ENCODE measurements at regions not wholly inside any gene's neighbourhood (a gene's known extent, or its start where the extent isn't known, plus 50 kb on each side); places are given as distances from the start of the nearest gene placed in this dataset.

DNA sequence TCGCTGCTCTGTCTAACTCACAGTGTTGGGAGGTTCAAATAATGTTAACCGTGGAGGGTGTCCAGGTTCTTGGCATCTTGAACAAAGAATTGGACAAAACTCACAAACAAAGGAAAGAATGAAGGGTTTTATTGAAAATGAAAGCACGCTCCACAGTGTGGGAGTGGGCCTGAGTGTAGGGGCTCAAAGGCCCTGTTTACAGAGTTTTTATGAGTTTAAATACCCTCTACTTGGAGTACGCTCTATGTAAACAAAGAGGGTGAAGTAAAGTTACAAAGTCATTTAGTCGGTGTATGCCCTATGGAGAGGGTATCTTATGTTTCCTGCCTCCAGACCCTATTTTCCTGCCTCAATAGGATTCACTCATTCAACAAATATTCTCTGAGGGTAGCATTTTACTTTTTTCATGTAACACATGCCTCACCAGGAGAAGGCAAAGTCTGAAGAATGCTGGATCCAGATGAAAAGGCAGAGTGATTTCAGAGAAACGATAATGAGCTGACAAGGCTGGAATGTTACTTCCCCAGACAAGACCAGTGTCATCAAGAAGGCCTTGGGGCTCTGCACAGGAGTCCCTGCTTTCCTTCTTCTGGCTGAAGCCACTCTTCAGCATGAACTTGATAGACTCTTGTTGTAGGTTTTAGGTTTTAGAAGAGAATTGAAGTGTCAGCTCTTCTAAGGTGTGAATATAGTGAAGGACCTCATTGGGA is 163.6 kb downstream of the FAM43A start:
- Mint-ChIP-seq H3K27me3 (ENCODE audit: insufficient read depth, unreplicated experiment) (no peaks in the 10 kb centered on the region), H3K27ac (ENCODE audit: low read depth, unreplicated experiment) (no peak overlapping the region), H3K36me3 (ENCODE audit: insufficient read depth, unreplicated experiment) (no peaks in the 10 kb centered on the region), H3K9me3 (ENCODE audit: unreplicated experiment) (no peaks in the 10 kb centered on the region), H3K4me1 (ENCODE audit: insufficient read depth, unreplicated experiment) (no peaks in the 10 kb centered on the region), H3K4me3 (ENCODE audit: unreplicated experiment) (no peak overlapping the region)
- no peak for DNase-seq (ENCODE audit: unreplicated experiment)
- ChIA-PET CTCF (no interaction called here), POLR2A (interaction anchor here (0.6 to 1.6 kb wide), 2 partner anchors 13 to 626 kb away, joined by 3 to 4 read pairs; no protein-coding TSS in a partner anchor)
- intact Hi-C loops (cut with micrococcal nuclease), result no loop called here
- BruUV-seq (replicated peaks), result no TSS peak
- TF ChIP-seq, protein P1, sequence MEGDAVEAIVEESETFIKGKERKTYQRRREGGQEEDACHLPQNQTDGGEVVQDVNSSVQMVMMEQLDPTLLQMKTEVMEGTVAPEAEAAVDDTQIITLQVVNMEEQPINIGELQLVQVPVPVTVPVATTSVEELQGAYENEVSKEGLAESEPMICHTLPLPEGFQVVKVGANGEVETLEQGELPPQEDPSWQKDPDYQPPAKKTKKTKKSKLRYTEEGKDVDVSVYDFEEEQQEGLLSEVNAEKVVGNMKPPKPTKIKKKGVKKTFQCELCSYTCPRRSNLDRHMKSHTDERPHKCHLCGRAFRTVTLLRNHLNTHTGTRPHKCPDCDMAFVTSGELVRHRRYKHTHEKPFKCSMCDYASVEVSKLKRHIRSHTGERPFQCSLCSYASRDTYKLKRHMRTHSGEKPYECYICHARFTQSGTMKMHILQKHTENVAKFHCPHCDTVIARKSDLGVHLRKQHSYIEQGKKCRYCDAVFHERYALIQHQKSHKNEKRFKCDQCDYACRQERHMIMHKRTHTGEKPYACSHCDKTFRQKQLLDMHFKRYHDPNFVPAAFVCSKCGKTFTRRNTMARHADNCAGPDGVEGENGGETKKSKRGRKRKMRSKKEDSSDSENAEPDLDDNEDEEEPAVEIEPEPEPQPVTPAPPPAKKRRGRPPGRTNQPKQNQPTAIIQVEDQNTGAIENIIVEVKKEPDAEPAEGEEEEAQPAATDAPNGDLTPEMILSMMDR (IDR thresholded peaks at IDR 0.05; ENCODE audit: unreplicated experiment), result no peak

DNA sequence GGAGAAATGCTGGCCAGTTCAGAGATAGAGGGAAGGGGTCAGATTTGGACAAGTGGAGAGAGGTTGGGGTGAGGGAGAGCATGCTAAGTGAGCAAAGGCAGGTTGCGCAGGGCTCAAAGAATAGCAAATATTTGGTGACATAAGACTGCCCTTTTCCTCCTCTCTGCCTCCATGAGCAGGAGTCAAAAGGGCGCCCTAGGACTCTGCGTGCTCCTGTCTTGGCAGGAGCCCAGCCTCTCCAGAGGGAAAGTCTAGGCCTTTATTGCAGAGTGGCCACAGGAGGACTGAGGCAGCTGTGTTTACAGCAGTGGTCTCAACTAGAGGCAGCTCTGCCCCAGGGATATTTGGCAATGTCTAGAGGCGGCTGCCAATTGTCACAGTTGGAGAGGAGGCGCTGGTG is 165.6 kb downstream of the FAM43A start:
- no peaks in the 10 kb centered on the region for H3K9me3 Mint-ChIP-seq (ENCODE audit: unreplicated experiment)
- no TSS peak for BruUV-seq (replicated peaks)
- intact Hi-C loops (cut with micrococcal nuclease), result no loop called here
- no peak for DNase-seq (ENCODE audit: unreplicated experiment)
- POLR2A ChIA-PET, result no interaction called here
- no peak overlapping the region for H3K27ac Mint-ChIP-seq (ENCODE audit: low read depth, unreplicated experiment)
- no peaks in the 10 kb centered on the region for H3K27me3 Mint-ChIP-seq (ENCODE audit: insufficient read depth, unreplicated experiment)
- H3K4me1 Mint-ChIP-seq (ENCODE audit: insufficient read depth, unreplicated experiment), result no peaks in the 10 kb centered on the region
- TF ChIP-seq, protein P1 (IDR thresholded peaks at IDR 0.05; ENCODE audit: unreplicated experiment), result no peak
- H3K4me3 Mint-ChIP-seq (ENCODE audit: unreplicated experiment), result no peak overlapping the region
- CTCF ChIA-PET, result interaction anchor here (0.6 kb wide), 2 partner anchors 15 to 165 kb away, joined by 3 read pairs; no protein-coding TSS in a partner anchor
- no peaks in the 10 kb centered on the region for H3K36me3 Mint-ChIP-seq (ENCODE audit: insufficient read depth, unreplicated experiment)

DNA sequence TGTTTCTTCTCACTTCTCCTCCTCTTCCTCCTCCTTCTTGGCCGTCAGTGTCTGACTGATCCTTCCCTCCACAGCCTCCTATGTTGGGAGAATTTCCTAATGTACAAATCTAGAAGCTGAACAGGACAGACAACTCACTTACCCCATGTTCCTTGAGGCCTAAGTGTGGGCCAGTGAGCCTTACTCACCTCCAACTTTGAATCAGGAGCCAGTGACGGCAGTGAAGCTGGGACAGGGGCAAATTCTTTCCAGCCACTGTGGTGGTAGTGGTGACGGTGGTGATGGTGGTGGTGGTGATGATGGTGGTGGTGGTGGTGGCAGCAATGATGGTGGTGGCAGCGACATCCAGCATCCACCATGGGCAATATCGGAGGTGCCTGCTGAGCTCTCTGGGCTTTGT is 166.3 kb downstream of the FAM43A start:
- no peak for DNase-seq (ENCODE audit: unreplicated experiment)
- no peak overlapping the region for H3K27ac Mint-ChIP-seq (ENCODE audit: low read depth, unreplicated experiment)
- H3K9me3 Mint-ChIP-seq (ENCODE audit: unreplicated experiment), result no peaks in the 10 kb centered on the region
- POLR2A ChIA-PET, result no interaction called here
- no peaks in the 10 kb centered on the region for H3K36me3 Mint-ChIP-seq (ENCODE audit: insufficient read depth, unreplicated experiment)
- no TSS peak for BruUV-seq (replicated peaks)
- TF ChIP-seq, protein P1 (IDR thresholded peaks at IDR 0.05; ENCODE audit: unreplicated experiment), result no peak
- no peaks in the 10 kb centered on the region for H3K27me3 Mint-ChIP-seq (ENCODE audit: insufficient read depth, unreplicated experiment)
- H3K4me3 Mint-ChIP-seq (ENCODE audit: unreplicated experiment), result no peak overlapping the region
- intact Hi-C loops (cut with micrococcal nuclease), result no loop called here
- CTCF ChIA-PET, result interaction anchor here (0.6 kb wide), 2 partner anchors 165 to 195 kb away, joined by 3 to 4 read pairs; no protein-coding TSS in a partner anchor
- H3K4me1 Mint-ChIP-seq (ENCODE audit: insufficient read depth, unreplicated experiment), result no peaks in the 10 kb centered on the region

DNA sequence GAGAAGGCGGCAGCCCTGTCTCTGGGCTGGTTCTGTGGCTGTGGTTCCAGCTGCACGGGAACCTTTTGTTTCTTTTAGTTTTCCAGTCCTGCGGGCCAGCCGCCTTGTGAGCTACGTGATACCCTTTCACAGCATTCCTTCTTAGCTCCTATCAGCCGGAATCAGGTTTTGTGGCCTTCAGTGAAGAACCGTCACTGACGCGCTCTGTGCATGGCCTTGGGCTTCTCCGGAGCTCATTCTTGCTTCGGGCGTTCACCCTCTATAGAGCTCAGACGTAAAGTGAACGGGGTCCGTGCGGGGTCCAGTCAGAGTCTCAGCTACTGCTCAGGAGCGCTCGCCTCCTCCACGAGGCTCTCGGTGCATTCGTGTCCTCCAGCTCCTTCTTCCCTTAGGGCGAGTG is 166.7 kb downstream of the FAM43A start:
- ChIA-PET CTCF (interaction anchor here (0.6 kb wide), 1 partner anchor 195 kb away, joined by 4 read pairs; no protein-coding TSS in a partner anchor), POLR2A (no interaction called here)
- no peaks in the 10 kb centered on the region for H3K4me1 Mint-ChIP-seq (ENCODE audit: insufficient read depth, unreplicated experiment)
- intact Hi-C loops (cut with micrococcal nuclease), result no loop called here
- no peak overlapping the region for H3K4me3 Mint-ChIP-seq (ENCODE audit: unreplicated experiment)
- TF ChIP-seq, protein P1 (IDR thresholded peaks at IDR 0.05; ENCODE audit: unreplicated experiment), result no peak
- no peak overlapping the region for H3K27ac Mint-ChIP-seq (ENCODE audit: low read depth, unreplicated experiment)
- H3K36me3 Mint-ChIP-seq (ENCODE audit: insufficient read depth, unreplicated experiment), result no peaks in the 10 kb centered on the region
- H3K9me3 Mint-ChIP-seq (ENCODE audit: unreplicated experiment), result no peaks in the 10 kb centered on the region
- H3K27me3 Mint-ChIP-seq (ENCODE audit: insufficient read depth, unreplicated experiment), result no peaks in the 10 kb centered on the region
- DNase-seq (ENCODE audit: unreplicated experiment), result no peak
- BruUV-seq (replicated peaks), result no TSS peak

Data from MCF 10A (cell line).